CD8-positive, alpha-beta memory T cell (primary cell): ENCODE measurements at regions not wholly inside any gene's neighbourhood (a gene's known extent, or its start where the extent isn't known, plus 50 kb on each side); places are given as distances from the start of the nearest gene placed in this dataset.
A peak's percentile ranks its signal among the peaks of the same experiment; 100 is the strongest.

ENCODE experiments used
- CTCF ChIA-PET: fragments of 350-600 bp; sonication (Branson Sonifier 250); formaldehyde crosslinking; loops from one replicate; lab custom pipeline; 2021; ENCODE audit warnings: antibody characterized with exemption; lab: Charles Lee
- POLR2A ChIA-PET: fragments of 350-600 bp; sonication (Branson Sonifier 250); formaldehyde crosslinking; loops from one replicate; lab custom pipeline; 2021; ENCODE audit warnings: antibody characterized with exemption; lab: Charles Lee
- DNase-seq, 5 donors: peaks; one replicate each; pipeline versions ENCODE4 v3.0.0 to v3.0.0-alpha.2; 2020 to 2022; ENCODE audit warnings: mixed read lengths in 1 of 5
- H3K27ac ChIP-seq: one replicate; pipeline ENCODE4 v1.7.0; 2013; ENCODE audit warnings: low read depth, mild to moderate bottlenecking, low read length, moderate library complexity
- H3K27me3 ChIP-seq: 2 replicates; pipeline ENCODE4 v1.7.0; 2013; ENCODE audit warnings: low read length, mild to moderate bottlenecking; ENCODE audit not compliant: insufficient read depth, poor library complexity, severe bottlenecking
- H3K36me3 ChIP-seq: 2 replicates; pipeline ENCODE4 v1.7.0; 2013; ENCODE audit warnings: mild to moderate bottlenecking, low read length, moderate library complexity; ENCODE audit not compliant: insufficient read depth
- H3K4me1 ChIP-seq: 2 replicates; pipeline ENCODE4 v1.7.0; 2013; ENCODE audit warnings: mild to moderate bottlenecking, low read length, moderate library complexity; ENCODE audit not compliant: insufficient read depth
- H3K4me3 ChIP-seq: 2 replicates; pipeline ENCODE4 v1.7.0; 2013; ENCODE audit warnings: mild to moderate bottlenecking, low read length
- H3K9me3 ChIP-seq: 2 replicates; pipeline ENCODE4 v1.7.0; 2013; ENCODE audit warnings: mild to moderate bottlenecking, low read length
- H3K27ac Mint-ChIP-seq, 8 donors: one replicate each; pipeline ENCODE4 v1.8.0; 2020 to 2021; ENCODE audit warnings: mixed read lengths in 8 of 8, mild to moderate bottlenecking in 6 of 8, inconsistent platforms in 3 of 8, moderate library complexity in 3 of 8
- H3K27me3 Mint-ChIP-seq, 2 donors: one replicate each; pipeline ENCODE4 v1.8.0; 2020 to 2021; ENCODE audit warnings: mixed read lengths in 2 of 2, mild to moderate bottlenecking in 1 of 2, moderate library complexity in 1 of 2
- H3K36me3 Mint-ChIP-seq, 3 donors: one replicate each; pipeline ENCODE4 v1.8.0; 2020 to 2021; ENCODE audit warnings: mixed read lengths in 3 of 3, inconsistent platforms in 1 of 3, mild to moderate bottlenecking in 1 of 3
- H3K4me1 Mint-ChIP-seq, 3 donors: one replicate each; pipeline ENCODE4 v1.8.0; 2020 to 2021; ENCODE audit warnings: mixed read lengths in 3 of 3, inconsistent platforms in 1 of 3, mild to moderate bottlenecking in 1 of 3
- H3K4me3 Mint-ChIP-seq, 7 donors: one replicate each; pipeline ENCODE4 v1.8.0; 2020 to 2021; ENCODE audit warnings: mixed read lengths in 7 of 7, mild to moderate bottlenecking in 6 of 7, moderate library complexity in 4 of 7, inconsistent platforms in 2 of 7
- H3K9me3 Mint-ChIP-seq, 5 donors: one replicate each; pipeline ENCODE4 v1.8.0; 2020 to 2022; ENCODE audit warnings: mixed read lengths in 5 of 5, mild to moderate bottlenecking in 3 of 5, moderate library complexity in 2 of 5, inconsistent platforms in 1 of 5

GRCh38 chr6:71619836-71620235 lies 266.5 kb upstream of the RIMS1 start:
- H3K9me3 Mint-ChIP-seq = peaks cover 2 to 5% (median 3%) of the 10 kb centered on the region in 5 donors
- Histone ChIP-seq H3K4me1 (no peaks in the 10 kb centered on the region), H3K36me3 (no peaks in the 10 kb centered on the region), H3K9me3 (no peaks in the 10 kb centered on the region), H3K27me3 (no peaks in the 10 kb centered on the region), H3K27ac (no peak overlapping the region), H3K4me3 (no peak overlapping the region)
- DNase-seq = no peak
- POLR2A ChIA-PET = no interaction called here
- no peaks in the 10 kb centered on the region for H3K4me1 Mint-ChIP-seq
- no peaks in the 10 kb centered on the region for H3K36me3 Mint-ChIP-seq
- peaks cover 0 to 4% of the 10 kb centered on the region in 2 donors for H3K27me3 Mint-ChIP-seq
- CTCF ChIA-PET = no interaction called here
- no peak overlapping the region for H3K27ac Mint-ChIP-seq
- no peak overlapping the region for H3K4me3 Mint-ChIP-seq

DNA sequence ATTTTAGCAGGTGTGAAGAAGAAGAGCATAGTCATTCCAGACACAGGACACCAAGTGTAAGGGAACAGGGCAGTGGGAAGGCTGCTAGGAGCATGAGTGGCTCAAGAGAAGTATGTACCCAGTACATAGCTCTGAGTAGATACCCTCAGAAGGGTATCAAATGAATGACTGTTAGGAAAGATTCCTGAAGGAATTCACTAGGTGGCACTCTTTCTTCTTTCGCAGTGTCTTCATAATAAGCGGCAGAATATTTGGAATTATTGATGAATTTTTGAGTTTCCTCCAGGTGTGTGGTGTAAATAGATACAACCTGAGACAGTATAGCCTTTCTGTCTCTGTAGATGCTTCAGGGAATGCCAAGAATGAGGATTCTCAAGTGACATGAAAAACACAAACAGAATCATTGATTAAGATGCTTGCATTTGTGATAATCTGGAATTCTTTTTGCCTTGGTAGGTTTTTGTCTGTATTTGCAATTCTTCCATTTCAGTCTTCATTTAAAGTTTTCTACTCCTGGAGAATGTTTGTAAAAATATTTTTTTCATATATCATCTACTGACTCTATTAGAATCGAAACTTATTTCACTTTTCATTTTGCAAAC lies 264.3 kb upstream of the RIMS1 start:
- no peak overlapping the region for H3K4me3 Mint-ChIP-seq
- Histone ChIP-seq H3K27me3 (no peaks in the 10 kb centered on the region), H3K27ac (no peak overlapping the region), H3K9me3 (no peaks in the 10 kb centered on the region), H3K4me3 (no peak overlapping the region), H3K36me3 (no peaks in the 10 kb centered on the region), H3K4me1 (no peaks in the 10 kb centered on the region)
- H3K27ac Mint-ChIP-seq = no peak overlapping the region
- ChIA-PET CTCF (no interaction called here), POLR2A (no interaction called here)
- H3K27me3 Mint-ChIP-seq = peaks cover 0 to 4% of the 10 kb centered on the region in 2 donors
- no peak for DNase-seq
- no peaks in the 10 kb centered on the region for H3K4me1 Mint-ChIP-seq
- no peaks in the 10 kb centered on the region for H3K36me3 Mint-ChIP-seq
- H3K9me3 Mint-ChIP-seq = peaks cover 4 to 16% (median 10%) of the 10 kb centered on the region in 5 donors

GRCh38 chr6:71642120-71642519 lies 244.2 kb upstream of the RIMS1 start:
- Mint-ChIP-seq H3K36me3 (no peaks in the 10 kb centered on the region), H3K4me1 (no peaks in the 10 kb centered on the region), H3K27ac (peak overlapping the region in 1 of 8 donors; percentile 78), H3K9me3 (peaks cover 0 to 4% (median 0%) of the 10 kb centered on the region in 5 donors), H3K4me3 (no peak overlapping the region), H3K27me3 (peaks cover 0 to 1% of the 10 kb centered on the region in 2 donors)
- H3K4me1 ChIP-seq = no peaks in the 10 kb centered on the region
- no peaks in the 10 kb centered on the region for H3K36me3 ChIP-seq
- no peak overlapping the region for H3K4me3 ChIP-seq
- ChIA-PET POLR2A (no interaction called here), CTCF (no interaction called here)
- H3K9me3 ChIP-seq = no peaks in the 10 kb centered on the region
- H3K27me3 ChIP-seq = no peaks in the 10 kb centered on the region
- DNase-seq = no peak
- H3K27ac ChIP-seq = no peak overlapping the region

DNA sequence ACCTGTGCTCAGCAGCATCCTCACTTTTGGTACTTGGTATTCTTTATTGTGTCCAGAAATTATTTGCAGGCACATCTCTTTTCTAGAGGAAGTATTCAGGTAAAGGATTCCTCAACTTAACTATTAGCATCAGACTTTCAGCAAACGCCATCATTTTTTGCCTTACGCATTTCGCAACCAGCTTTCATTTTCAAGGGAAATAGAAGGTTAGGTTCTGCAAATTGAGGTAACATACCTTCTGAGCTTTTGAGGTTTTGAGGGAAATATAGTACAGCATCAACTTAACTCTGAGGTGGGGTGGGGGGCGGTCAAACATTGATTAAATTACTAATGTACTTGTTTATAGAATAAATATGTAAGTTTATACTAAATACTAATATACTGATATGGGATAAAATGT lies 243.6 kb upstream of the RIMS1 start:
- Histone ChIP-seq H3K36me3 (no peaks in the 10 kb centered on the region), H3K9me3 (no peaks in the 10 kb centered on the region), H3K27ac (no peak overlapping the region), H3K4me3 (no peak overlapping the region), H3K4me1 (no peaks in the 10 kb centered on the region), H3K27me3 (no peaks in the 10 kb centered on the region)
- no peak for DNase-seq
- Mint-ChIP-seq H3K4me3 (no peak overlapping the region), H3K27me3 (peaks cover 0 to 1% of the 10 kb centered on the region in 2 donors), H3K27ac (no peak overlapping the region), H3K4me1 (no peaks in the 10 kb centered on the region), H3K36me3 (no peaks in the 10 kb centered on the region), H3K9me3 (peaks cover 0 to 4% (median 0%) of the 10 kb centered on the region in 5 donors)
- ChIA-PET POLR2A (no interaction called here), CTCF (no interaction called here)

DNA sequence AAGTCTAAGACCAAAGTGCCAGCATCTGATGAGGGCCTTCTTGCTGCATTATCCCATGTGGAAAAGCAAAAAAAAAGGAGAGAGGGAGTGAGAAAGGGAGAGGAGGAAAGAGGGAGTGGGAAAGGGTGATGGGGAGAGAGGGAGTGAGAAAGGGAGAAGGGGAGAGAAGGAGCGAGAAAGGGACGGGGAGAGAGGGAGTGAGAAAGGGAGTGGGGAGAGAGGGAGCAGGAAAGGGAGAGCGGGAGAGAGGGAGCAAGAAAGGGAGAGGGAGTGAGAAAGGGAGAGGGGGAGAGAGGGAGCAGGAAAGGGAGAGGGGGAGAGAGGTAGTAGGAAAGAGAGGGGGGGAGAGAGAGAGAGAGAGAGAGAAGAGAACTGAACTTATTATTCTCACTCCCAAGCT lies 241.1 kb upstream of the RIMS1 start:
- Mint-ChIP-seq H3K27me3 (peaks cover 0 to 1% of the 10 kb centered on the region in 2 donors), H3K36me3 (no peaks in the 10 kb centered on the region), H3K27ac (no peak overlapping the region), H3K9me3 (peaks cover 0 to 7% (median 0%) of the 10 kb centered on the region in 5 donors), H3K4me3 (no peak overlapping the region), H3K4me1 (no peaks in the 10 kb centered on the region)
- Histone ChIP-seq H3K9me3 (no peaks in the 10 kb centered on the region), H3K4me1 (no peaks in the 10 kb centered on the region), H3K27ac (no peak overlapping the region), H3K4me3 (no peak overlapping the region), H3K27me3 (no peaks in the 10 kb centered on the region), H3K36me3 (no peaks in the 10 kb centered on the region)
- ChIA-PET POLR2A (no interaction called here), CTCF (no interaction called here)
- DNase-seq = no peak

DNA sequence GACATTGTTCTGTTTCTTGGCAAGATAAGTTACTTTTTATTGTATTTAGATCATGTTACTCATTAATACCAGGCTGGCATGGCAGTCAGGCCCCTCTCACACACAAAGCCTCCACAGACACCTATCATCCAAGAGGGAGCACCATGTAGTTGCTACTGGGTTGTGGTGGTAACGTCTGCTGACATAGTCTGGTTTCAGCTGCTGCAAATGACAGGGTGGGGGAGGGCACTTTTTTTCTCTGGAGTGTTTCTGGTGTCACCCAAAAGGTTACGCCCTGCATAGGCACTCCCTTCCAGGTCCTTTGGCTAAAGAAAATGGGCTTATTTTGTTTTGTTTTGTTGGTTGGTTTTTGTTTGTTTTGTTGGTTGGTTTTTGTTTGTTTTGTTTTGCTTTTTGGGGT lies 236.4 kb upstream of the RIMS1 start:
- Histone ChIP-seq H3K4me1 (no peaks in the 10 kb centered on the region), H3K36me3 (no peaks in the 10 kb centered on the region), H3K9me3 (no peaks in the 10 kb centered on the region), H3K27ac (no peak overlapping the region), H3K4me3 (no peak overlapping the region), H3K27me3 (no peaks in the 10 kb centered on the region)
- no peaks in the 10 kb centered on the region for H3K36me3 Mint-ChIP-seq
- no peak overlapping the region for H3K27ac Mint-ChIP-seq
- H3K27me3 Mint-ChIP-seq = peaks cover 0 to 1% of the 10 kb centered on the region in 2 donors
- H3K4me1 Mint-ChIP-seq = no peaks in the 10 kb centered on the region
- ChIA-PET POLR2A (no interaction called here), CTCF (no interaction called here)
- no peak overlapping the region for H3K4me3 Mint-ChIP-seq
- no peak for DNase-seq
- H3K9me3 Mint-ChIP-seq = peaks cover 0 to 14% (median 2%) of the 10 kb centered on the region in 5 donors

DNA sequence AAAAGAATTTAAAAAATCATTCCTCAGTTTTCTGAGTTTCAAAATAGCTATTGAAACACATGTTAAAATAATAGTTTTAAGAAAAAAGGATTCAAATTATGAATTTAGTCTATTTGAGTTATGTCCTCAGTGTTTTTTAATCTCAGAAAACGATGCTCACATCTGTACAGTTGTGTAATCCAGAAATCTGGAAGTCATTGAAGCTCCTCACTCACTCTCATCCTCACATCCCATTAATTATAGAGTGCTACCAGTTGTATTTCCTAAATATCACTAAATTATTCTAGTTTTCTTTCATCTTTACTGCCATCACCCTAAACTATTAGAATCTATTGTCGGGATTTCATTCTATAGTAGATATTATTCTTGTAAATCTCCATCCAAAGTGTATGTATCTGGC lies 234.7 kb upstream of the RIMS1 start:
- Mint-ChIP-seq H3K27me3 (peaks cover 0 to 1% of the 10 kb centered on the region in 2 donors), H3K9me3 (peaks cover 0 to 14% (median 2%) of the 10 kb centered on the region in 5 donors), H3K4me1 (no peaks in the 10 kb centered on the region), H3K4me3 (no peak overlapping the region), H3K36me3 (no peaks in the 10 kb centered on the region), H3K27ac (no peak overlapping the region)
- ChIA-PET CTCF (no interaction called here), POLR2A (no interaction called here)
- H3K4me3 ChIP-seq = no peak overlapping the region
- no peaks in the 10 kb centered on the region for H3K9me3 ChIP-seq
- no peak overlapping the region for H3K27ac ChIP-seq
- no peaks in the 10 kb centered on the region for H3K27me3 ChIP-seq
- no peak for DNase-seq
- no peaks in the 10 kb centered on the region for H3K36me3 ChIP-seq
- H3K4me1 ChIP-seq = no peaks in the 10 kb centered on the region

GRCh38 chr6:71656121-71656520 lies 230.2 kb upstream of the RIMS1 start:
- H3K36me3 ChIP-seq = no peaks in the 10 kb centered on the region
- peaks cover 0 to 13% (median 3%) of the 10 kb centered on the region in 5 donors for H3K9me3 Mint-ChIP-seq
- POLR2A ChIA-PET = no interaction called here
- H3K9me3 ChIP-seq = no peaks in the 10 kb centered on the region
- H3K27ac ChIP-seq = no peak overlapping the region
- H3K4me1 ChIP-seq = no peaks in the 10 kb centered on the region
- H3K4me3 Mint-ChIP-seq = no peak overlapping the region
- H3K27me3 ChIP-seq = no peaks in the 10 kb centered on the region
- no peak for DNase-seq
- no peak overlapping the region for H3K4me3 ChIP-seq
- CTCF ChIA-PET = no interaction called here
- no peak overlapping the region for H3K27ac Mint-ChIP-seq
- H3K4me1 Mint-ChIP-seq = no peaks in the 10 kb centered on the region
- H3K27me3 Mint-ChIP-seq = no peaks in the 10 kb centered on the region
- no peaks in the 10 kb centered on the region for H3K36me3 Mint-ChIP-seq
